OCI-LY1 (cell line): ENCODE measurements at regions not wholly inside any gene's neighbourhood (a gene's known extent, or its start where the extent isn't known, plus 50 kb on each side); places are given as distances from the start of the nearest gene placed in this dataset.

Experiments used
- H2AFZ ChIP-seq: fragments of 200-600 bp; sonication (generic), shearing (Covaris generic); 2 replicates; pipeline ENCODE4 v1.6.0; 2014; ENCODE audit warnings: antibody characterized with exemption, mild to moderate bottlenecking, low read length
- H3F3A ChIP-seq: fragments of 200-600 bp; sonication (generic), shearing (Covaris generic); 2 replicates; pipeline ENCODE4 v1.6.0; 2014; ENCODE audit warnings: mild to moderate bottlenecking, antibody characterized with exemption, low read length, moderate library complexity; ENCODE audit not compliant: insufficient read depth
- H3K27ac ChIP-seq: fragments of 200-600 bp; sonication (generic); 2 replicates; pipeline ENCODE4 v1.5.1; 2014; ENCODE audit warnings: low read length, mixed run types, mild to moderate bottlenecking, low read depth; ENCODE audit not compliant: poor library complexity, severe bottlenecking
- H3K27me3 ChIP-seq: fragments of 200-600 bp; sonication (generic); 2 replicates; pipeline ENCODE4 v1.6.0; 2014; ENCODE audit warnings: antibody characterized with exemption, mild to moderate bottlenecking, low read length, moderate library complexity; ENCODE audit not compliant: insufficient read depth
- H3K36me3 ChIP-seq: fragments of 200-600 bp; sonication (generic); 2 replicates; pipeline ENCODE4 v1.6.1; 2014; ENCODE audit warnings: mild to moderate bottlenecking, antibody characterized with exemption, low read length, moderate library complexity, mixed read lengths; ENCODE audit not compliant: insufficient read depth
- H3K4me1 ChIP-seq: fragments of 200-600 bp; sonication (generic); 2 replicates; pipeline ENCODE4 v1.5.1; 2014; ENCODE audit warnings: mild to moderate bottlenecking, low read length, moderate library complexity; ENCODE audit not compliant: insufficient read depth, severe bottlenecking
- H3K4me2 ChIP-seq: fragments of 200-600 bp; sonication (generic), shearing (Covaris generic); 2 replicates; pipeline ENCODE4 v1.6.1; 2014; ENCODE audit warnings: low read length
- H3K4me3 ChIP-seq: fragments of 200-600 bp; sonication (generic); 2 replicates; pipeline ENCODE4 v1.5.1; 2014; ENCODE audit warnings: low read length, low read depth, mild to moderate bottlenecking, mixed read lengths; ENCODE audit not compliant: poor library complexity, severe bottlenecking
- H3K79me2 ChIP-seq: fragments of 200-600 bp; shearing (Covaris generic); 2 replicates; pipeline ENCODE4 v1.6.1; 2016; ENCODE audit warnings: mixed run types, low read length, mixed read lengths; ENCODE audit not compliant: insufficient read depth
- H3K9ac ChIP-seq: fragments of 200-600 bp; sonication (generic), shearing (Covaris generic); 2 replicates; pipeline ENCODE4 v1.6.1; 2014; ENCODE audit warnings: mild to moderate bottlenecking, low read length, mixed read lengths
- H3K9me2 ChIP-seq: fragments of 200-600 bp; sonication (generic), shearing (Covaris generic); 2 replicates; pipeline ENCODE4 v1.6.1; 2014; ENCODE audit warnings: low read depth, mild to moderate bottlenecking, low read length, mixed read lengths
- H3K9me3 ChIP-seq: fragments of 200-600 bp; shearing (Covaris generic); 2 replicates; pipeline ENCODE4 v1.6.1; 2014; ENCODE audit warnings: low read length, mixed read lengths
- H4K20me1 ChIP-seq: fragments of 200-600 bp; sonication (generic), shearing (Covaris generic); 2 replicates; pipeline ENCODE4 v1.6.0; 2016; ENCODE audit warnings: mild to moderate bottlenecking, low read length; ENCODE audit not compliant: insufficient read depth
- EZH2 ChIP-seq: fragments of 200-600 bp; sonication (generic), shearing (Covaris generic); IDR thresholded peaks from 2 replicates; pipeline ENCODE4 v1.8.0; 2017; ENCODE audit warnings: borderline replicate concordance, mixed run types, mild to moderate bottlenecking, antibody characterized with exemption, low read length, moderate library complexity, mixed read lengths
- TF ChIP-seq, protein P1 (sequence below): fragments of 200-600 bp; sonication (generic), shearing (Covaris generic); IDR thresholded peaks from 2 replicates; pipeline ENCODE4 v1.5.1; 2017; ENCODE audit warnings: mild to moderate bottlenecking, antibody characterized with exemption, low read length, moderate library complexity, mixed read lengths

DNA sequence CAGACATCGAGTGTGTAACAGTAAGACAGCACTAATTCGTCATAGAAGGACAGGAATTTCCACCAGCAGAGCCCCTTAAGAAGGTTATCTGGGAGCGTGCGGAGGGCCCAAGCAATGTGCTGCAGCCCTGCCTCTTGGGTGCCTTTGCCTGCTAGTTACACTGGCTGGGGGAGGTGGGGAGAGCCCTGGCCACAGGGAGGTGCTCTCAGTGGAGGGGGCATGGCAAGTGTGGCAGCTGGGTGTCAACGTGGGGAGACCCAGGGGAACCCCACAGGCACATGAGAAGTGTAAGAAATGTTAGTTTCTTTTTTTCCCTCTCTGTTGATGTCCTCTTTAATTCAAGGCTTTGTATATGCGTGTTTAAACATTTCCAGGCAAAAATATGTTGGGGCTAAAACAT is 50.9 kb upstream of the TMTC4 start:
- TF ChIP-seq, protein P1, sequence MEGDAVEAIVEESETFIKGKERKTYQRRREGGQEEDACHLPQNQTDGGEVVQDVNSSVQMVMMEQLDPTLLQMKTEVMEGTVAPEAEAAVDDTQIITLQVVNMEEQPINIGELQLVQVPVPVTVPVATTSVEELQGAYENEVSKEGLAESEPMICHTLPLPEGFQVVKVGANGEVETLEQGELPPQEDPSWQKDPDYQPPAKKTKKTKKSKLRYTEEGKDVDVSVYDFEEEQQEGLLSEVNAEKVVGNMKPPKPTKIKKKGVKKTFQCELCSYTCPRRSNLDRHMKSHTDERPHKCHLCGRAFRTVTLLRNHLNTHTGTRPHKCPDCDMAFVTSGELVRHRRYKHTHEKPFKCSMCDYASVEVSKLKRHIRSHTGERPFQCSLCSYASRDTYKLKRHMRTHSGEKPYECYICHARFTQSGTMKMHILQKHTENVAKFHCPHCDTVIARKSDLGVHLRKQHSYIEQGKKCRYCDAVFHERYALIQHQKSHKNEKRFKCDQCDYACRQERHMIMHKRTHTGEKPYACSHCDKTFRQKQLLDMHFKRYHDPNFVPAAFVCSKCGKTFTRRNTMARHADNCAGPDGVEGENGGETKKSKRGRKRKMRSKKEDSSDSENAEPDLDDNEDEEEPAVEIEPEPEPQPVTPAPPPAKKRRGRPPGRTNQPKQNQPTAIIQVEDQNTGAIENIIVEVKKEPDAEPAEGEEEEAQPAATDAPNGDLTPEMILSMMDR = no peak
- TF ChIP-seq EZH2 = no peak
- no peak overlapping the region for H3K27ac ChIP-seq
- H3K4me3 ChIP-seq = no peak overlapping the region
- H3K4me2 ChIP-seq = no peak overlapping the region
- no peaks in the 10 kb centered on the region for H3K27me3 ChIP-seq
- no peaks in the 10 kb centered on the region for H3F3A ChIP-seq
- no peaks in the 10 kb centered on the region for H3K36me3 ChIP-seq
- no peaks in the 10 kb centered on the region for H3K79me2 ChIP-seq
- H3K4me1 ChIP-seq = no peaks in the 10 kb centered on the region
- H3K9me2 ChIP-seq = no peaks in the 10 kb centered on the region
- no peak overlapping the region for H2AFZ ChIP-seq
- H4K20me1 ChIP-seq = no peaks in the 10 kb centered on the region
- no peak overlapping the region for H3K9ac ChIP-seq
- H3K9me3 ChIP-seq = peaks cover 3% of the 10 kb centered on the region; the same call in 1 of the 2 replicates

DNA sequence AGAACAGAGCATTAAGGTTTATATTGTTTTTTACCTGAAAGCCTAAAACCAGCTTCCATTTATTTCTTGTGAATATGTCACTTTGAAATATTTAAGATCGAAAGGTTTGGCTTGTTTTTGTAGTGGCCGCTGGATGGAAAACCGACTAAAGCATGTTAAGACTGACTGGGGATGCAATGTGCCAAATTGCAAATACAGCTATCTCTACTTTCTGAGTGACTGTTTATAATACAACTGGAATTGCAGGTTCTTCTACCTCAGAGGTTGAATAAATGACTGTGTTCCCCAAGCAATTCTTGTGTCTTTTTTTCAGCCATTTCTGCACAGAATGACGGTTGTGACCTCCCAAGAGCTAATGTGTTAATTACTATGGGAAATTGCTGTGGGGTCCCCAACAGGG is 50.0 kb upstream of the TMTC4 start:
- peaks cover 3% of the 10 kb centered on the region; the same call in 1 of the 2 replicates for H3K9me3 ChIP-seq
- no peaks in the 10 kb centered on the region for H3K36me3 ChIP-seq
- H3K4me2 ChIP-seq = no peak overlapping the region
- no peaks in the 10 kb centered on the region for H3K9me2 ChIP-seq
- no peak overlapping the region for H2AFZ ChIP-seq
- no peak overlapping the region for H3K4me3 ChIP-seq
- no peaks in the 10 kb centered on the region for H3K79me2 ChIP-seq
- H3F3A ChIP-seq = no peaks in the 10 kb centered on the region
- H3K4me1 ChIP-seq = no peaks in the 10 kb centered on the region
- TF ChIP-seq EZH2 = no peak
- TF ChIP-seq, protein P1 = no peak
- no peak overlapping the region for H3K9ac ChIP-seq
- no peaks in the 10 kb centered on the region for H4K20me1 ChIP-seq
- no peaks in the 10 kb centered on the region for H3K27me3 ChIP-seq
- no peak overlapping the region for H3K27ac ChIP-seq
